H1 (cell line): ENCODE measurements at regions not wholly inside any gene's neighbourhood (a gene's known extent, or its start where the extent isn't known, plus 50 kb on each side); places are given as distances from the start of the nearest gene placed in this dataset.

Experiments
- CTCF ChIP-seq, 3 experiments: IDR thresholded peaks; 1 replicate in 2 of 3; 2 replicates in 1 of 3; pipeline versions ENCODE4 v1.5.1 to v1.6.1; 2011; ENCODE audit warnings: low read length in 3 of 3, mild to moderate bottlenecking in 3 of 3, inconsistent platforms in 2 of 3, low read depth in 1 of 3, moderate library complexity in 1 of 3; ENCODE audit not compliant: insufficient read depth in 1 of 3; ENCODE audit errors: control extremely low read depth in 1 of 3
- MAX ChIP-seq: IDR thresholded peaks from 2 replicates; pipeline ENCODE4 v1.6.1; 2012; ENCODE audit warnings: inconsistent platforms
- TAF1 ChIP-seq: IDR thresholded peaks from 2 replicates; pipeline ENCODE4 v1.6.1; 2011; ENCODE audit warnings: mild to moderate bottlenecking, low read depth, low read length

- TF ChIP-seq MAX (no peak), CTCF (IDR thresholded peaks at IDR 0.05; ENCODE audit: control extremely low read depth in 1 of 3, insufficient read depth in 1 of 3, low read depth in 1 of 3, low read length in 3 of 3) (no peak), TAF1 (no peak)
Observed at GRCh38 chr2:145119225-145119624, 599.3 kb upstream of the ZEB2 start.
